ENCODE measurements at regions not wholly inside any gene's neighbourhood (a gene's known extent, or its start where the extent isn't known, plus 50 kb on each side); places are given as distances from the start of the nearest gene placed in this dataset.

GRCh38 chr4:11489453-11490083 lies 60.9 kb upstream of the HS3ST1 start:
- Histone ChIP-seq H3K9me3 (ENCODE audit: control insufficient read depth, low read depth, low read length) (no peaks in the 10 kb centered on the region), H3K4me1 (ENCODE audit: control insufficient read depth, extremely low read depth, insufficient read depth, low read length) (peaks cover 20% of the 10 kb centered on the region), H2AFZ (ENCODE audit: control insufficient read depth, low read length) (no peak overlapping the region), H3K36me3 (ENCODE audit: control insufficient read depth in 2 of 2, extremely low read depth in 1 of 2, insufficient read depth in 2 of 2, low read length in 2 of 2) (no peaks in the 10 kb centered on the region), H3K4me3 (ENCODE audit: control insufficient read depth in 2 of 3, extremely low read depth in 1 of 3, insufficient read depth in 2 of 3, low read depth in 1 of 3, low read length in 3 of 3) (no peak overlapping the region), H3K79me2 (ENCODE audit: control insufficient read depth, insufficient read depth, low read length) (no peaks in the 10 kb centered on the region), H3K9me1 (ENCODE audit: control insufficient read depth, extremely low read depth, insufficient read depth, low read length) (no peaks in the 10 kb centered on the region), H3K4me2 (ENCODE audit: control insufficient read depth, extremely low read depth, insufficient read depth, low read depth, low read length) (no peak overlapping the region), H4K20me1 (ENCODE audit: control insufficient read depth, extremely low read depth, insufficient read depth, low read length) (no peaks in the 10 kb centered on the region), H3K27ac (ENCODE audit: control insufficient read depth, insufficient read depth, low read length) (peak overlapping the region; percentile 50), H3K9ac (ENCODE audit: control insufficient read depth, extremely low read depth, insufficient read depth, low read length) (no peak overlapping the region), H3K27me3 (ENCODE audit: control insufficient read depth, extremely low read depth, insufficient read depth, low read length) (no peaks in the 10 kb centered on the region)
- TF ChIP-seq EZH2 (IDR thresholded peaks at IDR 0.05; ENCODE audit: low read length) (no peak), CTCF (optimal IDR thresholded peaks at IDR 0.05 in 1 of 3, IDR thresholded peaks at IDR 0.05 in 1 of 3, conservative IDR thresholded peaks at IDR 0.05 in 1 of 3; ENCODE audit: extremely low read depth in 1 of 3, insufficient read depth in 2 of 3, low read length in 3 of 3) (no peak)
- dilution Hi-C loops (cut with MboI; ENCODE audit: extremely low pct_ligation_motif_present, low sequenced_read_pairs) = no loop called here
- FAIRE-seq = peak; percentile 81
- DNase-seq (ENCODE audit: low read depth, low spot score) = no peak

GRCh38 chr4:11488657-11489452 lies 60.2 kb upstream of the HS3ST1 start:
- no peaks in the 10 kb centered on the region for H3K36me3 ChIP-seq (ENCODE audit: control insufficient read depth in 2 of 2, extremely low read depth in 1 of 2, insufficient read depth in 2 of 2, low read length in 2 of 2)
- H3K27ac ChIP-seq (ENCODE audit: control insufficient read depth, insufficient read depth, low read length) = peak overlapping the region; percentile 50
- no peaks in the 10 kb centered on the region for H3K9me3 ChIP-seq (ENCODE audit: control insufficient read depth, low read depth, low read length)
- no peaks in the 10 kb centered on the region for H4K20me1 ChIP-seq (ENCODE audit: control insufficient read depth, extremely low read depth, insufficient read depth, low read length)
- no peak overlapping the region for H2AFZ ChIP-seq (ENCODE audit: control insufficient read depth, low read length)
- FAIRE-seq (peak; percentile 80), DNase-seq (ENCODE audit: low read depth, low spot score) (no peak)
- no peak overlapping the region for H3K4me3 ChIP-seq (ENCODE audit: control insufficient read depth in 2 of 3, extremely low read depth in 1 of 3, insufficient read depth in 2 of 3, low read depth in 1 of 3, low read length in 3 of 3)
- peaks cover 20% of the 10 kb centered on the region for H3K4me1 ChIP-seq (ENCODE audit: control insufficient read depth, extremely low read depth, insufficient read depth, low read length)
- no peaks in the 10 kb centered on the region for H3K27me3 ChIP-seq (ENCODE audit: control insufficient read depth, extremely low read depth, insufficient read depth, low read length)
- no peaks in the 10 kb centered on the region for H3K79me2 ChIP-seq (ENCODE audit: control insufficient read depth, insufficient read depth, low read length)
- dilution Hi-C loops (cut with MboI; ENCODE audit: extremely low pct_ligation_motif_present, low sequenced_read_pairs) = no loop called here
- H3K4me2 ChIP-seq (ENCODE audit: control insufficient read depth, extremely low read depth, insufficient read depth, low read depth, low read length) = peak overlapping the region; percentile 6
- no peaks in the 10 kb centered on the region for H3K9me1 ChIP-seq (ENCODE audit: control insufficient read depth, extremely low read depth, insufficient read depth, low read length)
- TF ChIP-seq EZH2 (IDR thresholded peaks at IDR 0.05; ENCODE audit: low read length) (no peak), CTCF (optimal IDR thresholded peaks at IDR 0.05 in 1 of 3, IDR thresholded peaks at IDR 0.05 in 1 of 3, conservative IDR thresholded peaks at IDR 0.05 in 1 of 3; ENCODE audit: extremely low read depth in 1 of 3, insufficient read depth in 2 of 3, low read length in 3 of 3) (peak in 1 of 3 experiments; percentile 12)
- no peak overlapping the region for H3K9ac ChIP-seq (ENCODE audit: control insufficient read depth, extremely low read depth, insufficient read depth, low read length)

Measured in keratinocyte (primary cell).